Smooth muscle cell (in vitro differentiated cells): ENCODE measurements at regions not wholly inside any gene's neighbourhood (a gene's known extent, or its start where the extent isn't known, plus 50 kb on each side); places are given as distances from the start of the nearest gene placed in this dataset.

Experiments used
- DNase-seq: peaks from one replicate; lab custom pipeline; 2025; ENCODE audit not compliant: unreplicated experiment; lab: John Stamatoyannopoulos, UW
- H2AFZ ChIP-seq: fragments of 200-600 bp; sonication (generic); 2 replicates; pipeline ENCODE4 v1.6.0; 2016; ENCODE audit warnings: antibody characterized with exemption, low read depth, mild to moderate bottlenecking
- H3F3A ChIP-seq: fragments of 200-600 bp; sonication (generic); 2 replicates; pipeline ENCODE4 v1.6.0; 2017; ENCODE audit warnings: antibody characterized with exemption, low read depth
- H3K27ac ChIP-seq: fragments of 200-600 bp; sonication (generic); 2 replicates; pipeline ENCODE4 v1.5.1; 2016; ENCODE audit warnings: low read depth, mild to moderate bottlenecking
- H3K27me3 ChIP-seq: fragments of 200-600 bp; sonication (generic); 2 replicates; pipeline ENCODE4 v1.6.1; 2016; ENCODE audit warnings: low read depth, mild to moderate bottlenecking
- H3K36me3 ChIP-seq: fragments of 200-600 bp; sonication (generic); 2 replicates; pipeline ENCODE4 v1.5.1; 2016; ENCODE audit warnings: low read depth
- H3K4me1 ChIP-seq: fragments of 200-600 bp; sonication (generic); 2 replicates; pipeline ENCODE4 v1.5.1; 2016; ENCODE audit warnings: low read depth
- H3K4me2 ChIP-seq: fragments of 200-600 bp; sonication (generic); 2 replicates; pipeline ENCODE4 v1.6.0; 2016; ENCODE audit warnings: mild to moderate bottlenecking
- H3K4me3 ChIP-seq: fragments of 200-600 bp; sonication (generic); 2 replicates; pipeline ENCODE4 v1.5.1; 2016; ENCODE audit warnings: mild to moderate bottlenecking
- H3K79me2 ChIP-seq: fragments of 200-600 bp; sonication (generic); 2 replicates; pipeline ENCODE4 v1.6.0; 2016; ENCODE audit warnings: low read depth, mild to moderate bottlenecking
- H3K9ac ChIP-seq: fragments of 200-600 bp; sonication (generic); 2 replicates; pipeline ENCODE4 v1.6.0; 2016; ENCODE audit warnings: low read depth
- H3K9me3 ChIP-seq: fragments of 200-600 bp; sonication (generic); replicated peaks from 2 replicates; pipeline ENCODE4 v1.5.1; 2016; ENCODE audit warnings: low read depth
- H4K20me1 ChIP-seq: fragments of 200-600 bp; sonication (generic); 2 replicates; pipeline ENCODE4 v1.6.0; 2016; ENCODE audit warnings: low read depth
- CTCF ChIP-seq: fragments of 200-600 bp; sonication (generic); IDR thresholded peaks from 2 replicates; pipeline ENCODE4 v1.5.1; 2017; ENCODE audit warnings: borderline replicate concordance, mild to moderate bottlenecking, antibody characterized with exemption; ENCODE audit not compliant: insufficient read depth, poor library complexity, severe bottlenecking
- WGBS: methylation state at CpG from one replicate; pipeline ENCODE4 v1.1.7; 2016; ENCODE audit warnings: low lambda C conversion rate; 5-methylcytosine and 5-hydroxymethylcytosine counted together

GRCh38 chr10:33632432-33632831 is 298.0 kb upstream of the NRP1 start:
- Histone ChIP-seq H3K27ac (no peak overlapping the region), H3K36me3 (no peaks in the 10 kb centered on the region), H4K20me1 (no peaks in the 10 kb centered on the region), H3K79me2 (no peaks in the 10 kb centered on the region), H3F3A (no peaks in the 10 kb centered on the region), H3K27me3 (no peaks in the 10 kb centered on the region), H3K4me1 (peaks cover 3% of the 10 kb centered on the region), H3K4me2 (no peak overlapping the region), H3K4me3 (no peak overlapping the region), H2AFZ (no peak overlapping the region), H3K9me3 (no peaks in the 10 kb centered on the region), H3K9ac (no peak overlapping the region)
- no peak for TF ChIP-seq CTCF
- DNase-seq: no peak

- peaks cover 3% of the 10 kb centered on the region for H3K4me1 ChIP-seq
- H3K27me3 ChIP-seq: no peaks in the 10 kb centered on the region
- no peak overlapping the region for H2AFZ ChIP-seq
- H3K79me2 ChIP-seq: no peaks in the 10 kb centered on the region
- H3K9me3 ChIP-seq: no peaks in the 10 kb centered on the region
- no peak for DNase-seq
- no peak overlapping the region for H3K4me3 ChIP-seq
- H3K27ac ChIP-seq: no peak overlapping the region
- no peaks in the 10 kb centered on the region for H3F3A ChIP-seq
- TF ChIP-seq CTCF: no peak
- H3K9ac ChIP-seq: no peak overlapping the region
- H4K20me1 ChIP-seq: no peaks in the 10 kb centered on the region
- WGBS: 92% methylated on average over 3 of the region's 3 CpGs
- H3K4me2 ChIP-seq: no peak overlapping the region
- no peaks in the 10 kb centered on the region for H3K36me3 ChIP-seq
These were observed 297.5 kb upstream of the NRP1 start for GRCh38 chr10:33631991-33632390.

GRCh38 chr10:33630761-33631160 is 296.3 kb upstream of the NRP1 start:
- 98% methylated on average over 2 of the region's 2 CpGs for WGBS
- Histone ChIP-seq H3K4me3 (no peak overlapping the region), H3K9ac (no peak overlapping the region), H3K36me3 (no peaks in the 10 kb centered on the region), H4K20me1 (no peaks in the 10 kb centered on the region), H3K9me3 (no peaks in the 10 kb centered on the region), H2AFZ (no peak overlapping the region), H3K4me1 (peaks cover 3% of the 10 kb centered on the region), H3K79me2 (no peaks in the 10 kb centered on the region), H3K27me3 (no peaks in the 10 kb centered on the region), H3F3A (no peaks in the 10 kb centered on the region), H3K27ac (no peak overlapping the region), H3K4me2 (no peak overlapping the region)
- DNase-seq: no peak
- TF ChIP-seq CTCF: no peak

- H4K20me1 ChIP-seq: no peaks in the 10 kb centered on the region
- TF ChIP-seq CTCF: no peak
- no peaks in the 10 kb centered on the region for H3K9me3 ChIP-seq
- no peak overlapping the region for H3K9ac ChIP-seq
- H2AFZ ChIP-seq: no peak overlapping the region
- H3K27ac ChIP-seq: no peak overlapping the region
- H3K4me3 ChIP-seq: no peak overlapping the region
- no peak overlapping the region for H3K4me2 ChIP-seq
- H3K4me1 ChIP-seq: peaks cover 3% of the 10 kb centered on the region
- no peaks in the 10 kb centered on the region for H3F3A ChIP-seq
- H3K79me2 ChIP-seq: no peaks in the 10 kb centered on the region
- no peak for DNase-seq
- H3K36me3 ChIP-seq: no peaks in the 10 kb centered on the region
- WGBS: 86% methylated on average over 5 of the region's 5 CpGs
- no peaks in the 10 kb centered on the region for H3K27me3 ChIP-seq
These were observed 293.1 kb upstream of the NRP1 start for GRCh38 chr10:33627611-33628010.
